A673 (cell line): ENCODE measurements at regions not wholly inside any gene's neighbourhood (a gene's known extent, or its start where the extent isn't known, plus 50 kb on each side); places are given as distances from the start of the nearest gene placed in this dataset.

Source experiments
- BruUV-seq: library from RNA; stranded (reverse); fragments of 400-500 nt; replicated peaks from 2 replicates; lab custom pipeline; 2021; lab: Mats Ljungman, UMichigan
- CTCF ChIA-PET: fragments of 300-600 bp; sonication (Branson Sonifier 250); formaldehyde crosslinking; loops from one replicate; lab custom pipeline; 2022; ENCODE audit warnings: antibody characterized with exemption; lab: Charles Lee
- POLR2A ChIA-PET: fragments of 300-600 bp; sonication (Branson Sonifier 250); formaldehyde crosslinking; loops from one replicate; lab custom pipeline; 2022; ENCODE audit warnings: antibody characterized with exemption; ENCODE audit not compliant: low non-redundant PET; lab: Charles Lee
- DNase-seq: peaks from one replicate; pipeline ENCODE4 v3.0.0-alpha.2; 2015; ENCODE audit warnings: low spot score
- H3K27ac ChIP-seq: fragments of 200-600 bp; sonication (generic); 2 replicates; pipeline ENCODE4 v1.5.1; 2016; ENCODE audit warnings: mixed run types, low read depth, mild to moderate bottlenecking, mixed read lengths, antibody characterized with exemption, low read length; ENCODE audit not compliant: poor library complexity, severe bottlenecking
- H3K27me3 ChIP-seq: fragments of 200-600 bp; sonication (generic); replicated peaks from 2 replicates; pipeline ENCODE4 v1.6.1; 2017; ENCODE audit warnings: mixed run types, low read depth, mild to moderate bottlenecking, mixed read lengths, antibody characterized with exemption, low read length; ENCODE audit not compliant: insufficient read depth, poor library complexity
- H3K36me3 ChIP-seq: fragments of 200-600 bp; sonication (generic); 2 replicates; pipeline ENCODE4 v1.6.1; 2016; ENCODE audit warnings: mixed run types, mild to moderate bottlenecking, mixed read lengths, antibody characterized with exemption, low read length; ENCODE audit not compliant: insufficient read depth, poor library complexity, severe bottlenecking
- H3K4me1 ChIP-seq: fragments of 200-600 bp; sonication (generic); 2 replicates; pipeline ENCODE4 v1.6.1; 2017; ENCODE audit warnings: mixed run types, mild to moderate bottlenecking, mixed read lengths, antibody characterized with exemption, low read length; ENCODE audit not compliant: insufficient read depth, poor library complexity, severe bottlenecking
- H3K4me3 ChIP-seq: fragments of 200-600 bp; sonication (generic); 2 replicates; pipeline ENCODE4 v1.5.1; 2016; ENCODE audit warnings: low read depth, mixed run types, mild to moderate bottlenecking, mixed read lengths, low read length; ENCODE audit not compliant: poor library complexity, severe bottlenecking
- H3K9me3 ChIP-seq: fragments of 200-600 bp; sonication (generic); 2 replicates; pipeline ENCODE4 v1.6.1; 2016; ENCODE audit warnings: mixed run types, low read depth, mild to moderate bottlenecking, mixed read lengths, antibody characterized with exemption, low read length; ENCODE audit not compliant: poor library complexity, severe bottlenecking
- EZH2 ChIP-seq: fragments of 200-600 bp; sonication (generic); IDR thresholded peaks from 2 replicates; pipeline ENCODE4 v1.6.1; 2017; ENCODE audit warnings: borderline replicate concordance, low read depth, mild to moderate bottlenecking, mixed read lengths, antibody characterized with exemption, low read length; ENCODE audit not compliant: poor library complexity, severe bottlenecking
- intact Hi-C: fragments of 100-400 bp; cut with micrococcal nuclease; formaldehyde crosslinking; loops from one replicate; pipeline ENCODE4 v1.10.0; 2022; ENCODE audit not compliant: unreplicated experiment
- TF ChIP-seq, protein P1 (sequence below): fragments of 300-800, 200-600 bp; sonication (generic); conservative IDR thresholded peaks from 2 replicates; pipeline ENCODE4 v1.5.1; 2017; ENCODE audit warnings: low read depth, mild to moderate bottlenecking, antibody characterized with exemption, low read length, moderate library complexity, mixed read lengths

DNA sequence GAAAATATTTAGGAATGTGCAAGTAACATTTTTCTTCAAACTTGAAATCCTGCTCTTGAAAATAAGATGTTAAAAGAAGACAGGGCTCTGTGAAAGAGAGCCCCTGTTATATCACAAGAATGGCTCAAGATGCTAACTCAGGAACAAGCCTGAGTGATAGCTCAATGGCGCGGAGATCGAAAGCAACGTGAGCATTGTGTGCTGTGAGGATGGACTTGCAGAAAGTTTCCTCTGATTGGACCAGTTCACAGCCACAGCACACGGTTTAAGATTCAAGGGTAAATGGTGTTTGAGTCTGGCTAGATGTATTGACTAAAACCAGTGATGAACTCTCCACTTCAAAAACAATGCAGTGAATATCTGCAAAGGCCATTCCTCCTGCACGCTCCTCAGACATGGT, 2387.0 kb downstream of the MAT2B start:
- CTCF ChIA-PET, result no interaction called here
- POLR2A ChIA-PET, result no interaction called here
- Histone ChIP-seq H3K36me3 (no peaks in the 10 kb centered on the region), H3K27me3 (no peaks in the 10 kb centered on the region), H3K27ac (no peak overlapping the region), H3K4me1 (no peaks in the 10 kb centered on the region), H3K9me3 (no peaks in the 10 kb centered on the region), H3K4me3 (no peak overlapping the region)
- no peak for TF ChIP-seq EZH2
- intact Hi-C loops, result no loop called here
- no peak for DNase-seq
- no TSS peak for BruUV-seq

DNA sequence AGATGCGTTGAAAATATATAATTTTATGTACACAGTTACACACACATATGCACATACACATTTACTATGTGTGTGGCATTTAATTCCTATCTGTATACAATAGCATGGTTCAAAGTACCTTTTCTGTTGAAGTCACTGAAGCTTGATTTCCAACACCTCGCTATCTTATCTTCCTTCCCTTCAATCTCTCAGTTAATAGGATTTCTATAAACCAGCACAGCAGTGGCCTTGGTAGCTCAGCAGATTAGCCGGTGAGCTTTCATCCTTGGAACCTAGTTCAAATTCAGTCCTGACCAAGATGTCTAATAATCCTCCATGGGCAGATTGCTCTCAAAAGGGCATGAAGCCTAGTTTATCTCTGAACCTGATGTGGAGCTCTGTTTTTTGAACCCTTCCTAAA, 2389.5 kb downstream of the MAT2B start:
- no peak for DNase-seq
- intact Hi-C loops, result no loop called here
- Histone ChIP-seq H3K4me1 (no peaks in the 10 kb centered on the region), H3K4me3 (no peak overlapping the region), H3K36me3 (no peaks in the 10 kb centered on the region), H3K9me3 (no peaks in the 10 kb centered on the region), H3K27ac (no peak overlapping the region), H3K27me3 (no peaks in the 10 kb centered on the region)
- no TSS peak for BruUV-seq
- POLR2A ChIA-PET, result no interaction called here
- no peak for TF ChIP-seq EZH2
- TF ChIP-seq, protein P1, sequence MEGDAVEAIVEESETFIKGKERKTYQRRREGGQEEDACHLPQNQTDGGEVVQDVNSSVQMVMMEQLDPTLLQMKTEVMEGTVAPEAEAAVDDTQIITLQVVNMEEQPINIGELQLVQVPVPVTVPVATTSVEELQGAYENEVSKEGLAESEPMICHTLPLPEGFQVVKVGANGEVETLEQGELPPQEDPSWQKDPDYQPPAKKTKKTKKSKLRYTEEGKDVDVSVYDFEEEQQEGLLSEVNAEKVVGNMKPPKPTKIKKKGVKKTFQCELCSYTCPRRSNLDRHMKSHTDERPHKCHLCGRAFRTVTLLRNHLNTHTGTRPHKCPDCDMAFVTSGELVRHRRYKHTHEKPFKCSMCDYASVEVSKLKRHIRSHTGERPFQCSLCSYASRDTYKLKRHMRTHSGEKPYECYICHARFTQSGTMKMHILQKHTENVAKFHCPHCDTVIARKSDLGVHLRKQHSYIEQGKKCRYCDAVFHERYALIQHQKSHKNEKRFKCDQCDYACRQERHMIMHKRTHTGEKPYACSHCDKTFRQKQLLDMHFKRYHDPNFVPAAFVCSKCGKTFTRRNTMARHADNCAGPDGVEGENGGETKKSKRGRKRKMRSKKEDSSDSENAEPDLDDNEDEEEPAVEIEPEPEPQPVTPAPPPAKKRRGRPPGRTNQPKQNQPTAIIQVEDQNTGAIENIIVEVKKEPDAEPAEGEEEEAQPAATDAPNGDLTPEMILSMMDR, result no peak
- CTCF ChIA-PET, result no interaction called here

DNA sequence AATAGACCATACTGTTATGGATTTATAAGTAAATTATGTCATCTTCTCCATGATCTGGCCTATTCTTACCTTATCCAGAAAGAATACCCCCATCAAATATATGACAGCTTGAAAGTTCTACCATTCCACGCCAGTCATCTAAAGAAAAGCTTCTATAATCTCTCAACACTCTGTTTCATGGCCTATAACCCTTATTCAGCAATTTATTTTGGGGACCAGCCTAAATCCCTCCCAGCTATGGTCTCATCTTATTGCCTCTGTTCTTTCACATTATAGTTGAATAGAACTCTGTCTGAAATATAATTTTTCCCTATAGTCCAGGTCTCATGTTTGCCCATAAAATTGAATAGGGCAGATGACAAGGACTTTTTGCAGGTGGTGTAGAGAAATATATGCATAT, 2387.6 kb upstream of the WWC1 start:
- Histone ChIP-seq H3K27me3 (peaks cover 6% of the 10 kb centered on the region), H3K4me1 (no peaks in the 10 kb centered on the region), H3K4me3 (no peak overlapping the region), H3K36me3 (no peaks in the 10 kb centered on the region), H3K9me3 (no peaks in the 10 kb centered on the region), H3K27ac (no peak overlapping the region)
- no peak for DNase-seq
- TF ChIP-seq, protein P1, result no peak
- no peak for TF ChIP-seq EZH2
- BruUV-seq, result no TSS peak
- ChIA-PET CTCF (no interaction called here), POLR2A (no interaction called here)
- intact Hi-C loops, result no loop called here

DNA sequence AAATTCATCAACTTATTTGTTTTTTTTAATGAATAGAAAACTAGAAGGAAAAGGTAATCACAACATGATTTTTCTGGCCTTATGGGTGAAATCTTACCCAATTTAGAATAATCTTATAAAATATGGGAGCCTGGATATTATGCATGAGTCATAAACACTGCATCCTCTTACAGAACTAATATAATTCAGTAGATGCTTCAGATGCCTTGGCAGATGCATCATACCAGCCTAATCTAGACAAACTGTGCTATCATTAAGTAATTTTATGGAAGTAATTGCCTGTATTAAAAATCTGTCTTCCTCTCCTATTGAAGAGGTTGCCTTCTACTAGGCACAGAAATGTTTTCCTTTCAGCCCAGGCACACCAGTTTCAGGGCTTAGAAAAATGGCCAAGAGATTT, 2384.6 kb upstream of the WWC1 start:
- no peak overlapping the region for H3K27ac ChIP-seq
- intact Hi-C loops, result no loop called here
- DNase-seq, result no peak
- no peak for TF ChIP-seq EZH2
- TF ChIP-seq, protein P1, result no peak
- BruUV-seq, result no TSS peak
- H3K9me3 ChIP-seq, result no peaks in the 10 kb centered on the region
- H3K4me3 ChIP-seq, result no peak overlapping the region
- CTCF ChIA-PET, result no interaction called here
- H3K27me3 ChIP-seq, result no peaks in the 10 kb centered on the region
- H3K4me1 ChIP-seq, result no peaks in the 10 kb centered on the region
- H3K36me3 ChIP-seq, result no peaks in the 10 kb centered on the region
- POLR2A ChIA-PET, result no interaction called here
